ENCODE measurements at regions not wholly inside any gene's neighbourhood (a gene's known extent, or its start where the extent isn't known, plus 50 kb on each side); places are given as distances from the start of the nearest gene placed in this dataset.

GRCh38 chr5:21681911-21682310 is 1171.2 kb downstream of the CDH12 start:
- H3K4me3 ChIP-seq (ENCODE audit: low read length) = no peak overlapping the region
- intact Hi-C loops (cut with micrococcal nuclease) = no loop called here
- no CpG with 5 or more reads among the region's 2 CpGs for WGBS (ENCODE audit: insufficient coverage)
- no peaks in the 10 kb centered on the region for H3K27me3 ChIP-seq (ENCODE audit: control insufficient read depth, insufficient read depth, low read length)
- H3K27ac Mint-ChIP-seq = no peak overlapping the region
- no peaks in the 10 kb centered on the region for H3K4me1 Mint-ChIP-seq
- no peaks in the 10 kb centered on the region for H3K27me3 Mint-ChIP-seq (ENCODE audit: low read depth in 2 of 2)
- TF ChIP-seq CTCF (IDR thresholded peaks at IDR 0.05) = no peak
- no peak for DNase-seq
- peaks cover 2% of the 10 kb centered on the region for H3K9me3 ChIP-seq (ENCODE audit: control insufficient read depth, insufficient read depth, low read length)
- peaks cover 6% of the 10 kb centered on the region in 2 donors for H3K9me3 Mint-ChIP-seq
- no peak for ATAC-seq
- no peaks in the 10 kb centered on the region for H3K36me3 ChIP-seq (ENCODE audit: control insufficient read depth, insufficient read depth, low read length)
- H3K27ac ChIP-seq (ENCODE audit: low read length) = no peak overlapping the region
- H3K4me1 ChIP-seq (ENCODE audit: control insufficient read depth, insufficient read depth, low read length) = no peaks in the 10 kb centered on the region
- H3K36me3 Mint-ChIP-seq = no peaks in the 10 kb centered on the region
- H3K4me3 Mint-ChIP-seq = no peak overlapping the region

- Mint-ChIP-seq H3K4me3 (no peak overlapping the region), H3K27me3 (ENCODE audit: low read depth in 2 of 2) (no peaks in the 10 kb centered on the region), H3K36me3 (no peaks in the 10 kb centered on the region), H3K9me3 (peaks cover 3 to 8% of the 10 kb centered on the region in 2 donors), H3K27ac (no peak overlapping the region), H3K4me1 (no peaks in the 10 kb centered on the region)
- DNase-seq (no peak), ATAC-seq (no peak)
- Histone ChIP-seq H3K4me3 (ENCODE audit: low read length) (no peak overlapping the region), H3K36me3 (ENCODE audit: control insufficient read depth, insufficient read depth, low read length) (no peaks in the 10 kb centered on the region), H3K9me3 (ENCODE audit: control insufficient read depth, insufficient read depth, low read length) (no peaks in the 10 kb centered on the region), H3K27me3 (ENCODE audit: control insufficient read depth, insufficient read depth, low read length) (no peaks in the 10 kb centered on the region), H3K27ac (ENCODE audit: low read length) (no peak overlapping the region), H3K4me1 (ENCODE audit: control insufficient read depth, insufficient read depth, low read length) (no peaks in the 10 kb centered on the region)
- TF ChIP-seq CTCF (IDR thresholded peaks at IDR 0.05) = no peak
- 93% methylated on average over 2 of the region's 2 CpGs for WGBS (ENCODE audit: insufficient coverage)
- intact Hi-C loops (cut with micrococcal nuclease) = no loop called here
Measured at GRCh38 chr5:21680641-21681040, 1172.5 kb downstream of the CDH12 start.

- H3K27me3 Mint-ChIP-seq (ENCODE audit: low read depth in 2 of 2) = no peaks in the 10 kb centered on the region
- Histone ChIP-seq H3K27me3 (ENCODE audit: control insufficient read depth, insufficient read depth, low read length) (no peaks in the 10 kb centered on the region), H3K27ac (ENCODE audit: low read length) (no peak overlapping the region), H3K36me3 (ENCODE audit: control insufficient read depth, insufficient read depth, low read length) (no peaks in the 10 kb centered on the region), H3K4me1 (ENCODE audit: control insufficient read depth, insufficient read depth, low read length) (no peaks in the 10 kb centered on the region), H3K4me3 (ENCODE audit: low read length) (no peak overlapping the region), H3K9me3 (ENCODE audit: control insufficient read depth, insufficient read depth, low read length) (no peaks in the 10 kb centered on the region)
- H3K4me3 Mint-ChIP-seq = no peak overlapping the region
- no peak overlapping the region for H3K27ac Mint-ChIP-seq
- DNase-seq (no peak), ATAC-seq (no peak)
- no peak for TF ChIP-seq CTCF (IDR thresholded peaks at IDR 0.05)
- H3K4me1 Mint-ChIP-seq = no peaks in the 10 kb centered on the region
- intact Hi-C loops (cut with micrococcal nuclease) = no loop called here
- no peaks in the 10 kb centered on the region for H3K36me3 Mint-ChIP-seq
- H3K9me3 Mint-ChIP-seq = peaks cover 2 to 6% of the 10 kb centered on the region in 2 donors
Measured at GRCh38 chr5:21680196-21680595, 1172.9 kb downstream of the CDH12 start.

GRCh38 chr5:21678526-21678925 is 1174.6 kb downstream of the CDH12 start:
- Mint-ChIP-seq H3K27ac (no peak overlapping the region), H3K36me3 (no peaks in the 10 kb centered on the region), H3K4me1 (no peaks in the 10 kb centered on the region), H3K4me3 (no peak overlapping the region), H3K9me3 (peaks cover 2 to 6% of the 10 kb centered on the region in 2 donors), H3K27me3 (ENCODE audit: low read depth in 2 of 2) (no peaks in the 10 kb centered on the region)
- Histone ChIP-seq H3K27me3 (ENCODE audit: control insufficient read depth, insufficient read depth, low read length) (no peaks in the 10 kb centered on the region), H3K27ac (ENCODE audit: low read length) (no peak overlapping the region), H3K4me1 (ENCODE audit: control insufficient read depth, insufficient read depth, low read length) (no peaks in the 10 kb centered on the region), H3K36me3 (ENCODE audit: control insufficient read depth, insufficient read depth, low read length) (no peaks in the 10 kb centered on the region), H3K4me3 (ENCODE audit: low read length) (no peak overlapping the region), H3K9me3 (ENCODE audit: control insufficient read depth, insufficient read depth, low read length) (no peaks in the 10 kb centered on the region)
- DNase-seq (no peak), ATAC-seq (no peak)
- TF ChIP-seq CTCF (IDR thresholded peaks at IDR 0.05) = no peak
- no CpG with 5 or more reads among the region's 1 CpG for WGBS (ENCODE audit: insufficient coverage)
- intact Hi-C loops (cut with micrococcal nuclease) = no loop called here

Measured in natural killer cell (primary cell).